CD4-positive, alpha-beta T cell (primary cell): ENCODE measurements at regions not wholly inside any gene's neighbourhood (a gene's known extent, or its start where the extent isn't known, plus 50 kb on each side); places are given as distances from the start of the nearest gene placed in this dataset.

Experiments used
- ATAC-seq: fragments of 200-7000 bp; cut with Tn5 transposase; one replicate; pipeline ENCODE4 v1.10.0; 2022; ENCODE audit warnings: mild to moderate bottlenecking; ENCODE audit not compliant: poor library complexity
- CTCF ChIA-PET: fragments of 350-600 bp; sonication (Branson Sonifier 250); formaldehyde crosslinking; loops from one replicate; lab custom pipeline; 2021; ENCODE audit warnings: antibody characterized with exemption, inconsistent platforms; lab: Charles Lee
- POLR2A ChIA-PET: fragments of 350-600 bp; sonication (Branson Sonifier 250); formaldehyde crosslinking; loops from one replicate; lab custom pipeline; 2021; ENCODE audit warnings: antibody characterized with exemption, inconsistent platforms; lab: Charles Lee
- DNase-seq, 14 experiments: peaks; one replicate each; pipeline ENCODE4 v3.0.0-alpha.2; 2013 to 2020; ENCODE audit warnings: mixed read lengths in 2 of 14
- H3K27ac ChIP-seq, 2 donors: one replicate each; pipeline versions ENCODE4 v1.5.1 to v1.7.0; 2013; ENCODE audit warnings: low read length in 2 of 2, low read depth in 1 of 2, mild to moderate bottlenecking in 1 of 2
- H3K27me3 ChIP-seq, 2 experiments: 1 replicate in 1 of 2; 2 replicates in 1 of 2; pipeline versions ENCODE4 v1.6.1 to v1.7.0; 2013; ENCODE audit warnings: low read length in 2 of 2, control low read depth in 1 of 2, mild to moderate bottlenecking in 1 of 2, moderate library complexity in 1 of 2; ENCODE audit not compliant: insufficient read depth in 2 of 2, control insufficient read depth in 1 of 2
- H3K36me3 ChIP-seq: one replicate; pipeline ENCODE4 v1.6.1; 2013; ENCODE audit warnings: low read length, control low read depth; ENCODE audit not compliant: insufficient read depth
- H3K4me1 ChIP-seq: one replicate; pipeline ENCODE4 v1.6.1; 2013; ENCODE audit warnings: low read length, control low read depth; ENCODE audit not compliant: insufficient read depth
- H3K4me3 ChIP-seq: one replicate; pipeline ENCODE4 v1.5.1; 2013; ENCODE audit warnings: mild to moderate bottlenecking, low read length, moderate library complexity
- H3K9me3 ChIP-seq, 2 experiments: 1 replicate in 1 of 2; 2 replicates in 1 of 2; pipeline versions ENCODE4 v1.6.1 to v1.7.0; 2013; ENCODE audit warnings: low read length in 2 of 2, mild to moderate bottlenecking in 2 of 2, control low read depth in 1 of 2, moderate library complexity in 1 of 2; ENCODE audit not compliant: control insufficient read depth in 1 of 2, insufficient read depth in 1 of 2
- H3K27ac Mint-ChIP-seq: one replicate; pipeline ENCODE4 v1.8.0; 2020; ENCODE audit warnings: mixed read lengths
- H3K27me3 Mint-ChIP-seq: one replicate; pipeline ENCODE4 v1.8.0; 2021; ENCODE audit warnings: mixed read lengths
- H3K36me3 Mint-ChIP-seq: one replicate; pipeline ENCODE4 v1.8.0; 2021; ENCODE audit warnings: low read depth, mixed read lengths
- H3K4me1 Mint-ChIP-seq: one replicate; pipeline ENCODE4 v1.8.0; 2021; ENCODE audit warnings: low read depth, mixed read lengths
- H3K4me3 Mint-ChIP-seq: one replicate; pipeline ENCODE4 v1.8.0; 2020; ENCODE audit warnings: mild to moderate bottlenecking, mixed read lengths
- H3K9me3 Mint-ChIP-seq: one replicate; pipeline ENCODE4 v1.8.0; 2020; ENCODE audit warnings: mixed read lengths
- CTCF ChIP-seq: fragments of 200-600 bp; IDR thresholded peaks from one replicate; pipeline ENCODE4 v1.8.0; 2022; ENCODE audit warnings: antibody characterized with exemption, mild to moderate bottlenecking
- intact Hi-C, 2 experiments: fragments of 100-400 bp; cut with DNase I in 1 of 2; cut with micrococcal nuclease in 1 of 2; formaldehyde crosslinking; loops; one replicate each; pipeline versions ENCODE4 v1.15.1 to v1.9.0; 2023 to 2025; cut with DNase I, micrococcal nuclease

- Mint-ChIP-seq H3K4me1 (no peaks in the 10 kb centered on the region), H3K36me3 (no peaks in the 10 kb centered on the region), H3K27ac (no peak overlapping the region), H3K4me3 (peak overlapping the region; percentile 32), H3K27me3 (no peaks in the 10 kb centered on the region), H3K9me3 (peaks cover 7% of the 10 kb centered on the region)
- intact Hi-C loops, result no loop called here
- Histone ChIP-seq H3K27me3 (no peaks in the 10 kb centered on the region), H3K27ac (no peak overlapping the region), H3K4me3 (no peak overlapping the region), H3K4me1 (no peaks in the 10 kb centered on the region), H3K9me3 (no peaks in the 10 kb centered on the region), H3K36me3 (no peaks in the 10 kb centered on the region)
- DNase-seq (peak in 1 of 14 experiments; percentile 3), ATAC-seq (peak; percentile 37)
- ChIA-PET CTCF (no interaction called here), POLR2A (no interaction called here)
- TF ChIP-seq CTCF, result no peak
These were observed 434.1 kb downstream of the OCA2 start for GRCh38 chr15:27665002-27665401.

- DNase-seq (no peak), ATAC-seq (no peak)
- no peaks in the 10 kb centered on the region for H3K36me3 Mint-ChIP-seq
- ChIA-PET POLR2A (no interaction called here), CTCF (no interaction called here)
- H3K27me3 ChIP-seq, result no peaks in the 10 kb centered on the region
- no peaks in the 10 kb centered on the region for H3K4me1 Mint-ChIP-seq
- H3K27ac Mint-ChIP-seq, result no peak overlapping the region
- H3K9me3 Mint-ChIP-seq, result peaks cover 7% of the 10 kb centered on the region
- no peak overlapping the region for H3K4me3 ChIP-seq
- no peaks in the 10 kb centered on the region for H3K4me1 ChIP-seq
- H3K36me3 ChIP-seq, result no peaks in the 10 kb centered on the region
- no peak overlapping the region for H3K27ac ChIP-seq
- no peak for TF ChIP-seq CTCF
- no peaks in the 10 kb centered on the region for H3K9me3 ChIP-seq
- intact Hi-C loops, result no loop called here
- no peaks in the 10 kb centered on the region for H3K27me3 Mint-ChIP-seq
- no peak overlapping the region for H3K4me3 Mint-ChIP-seq
These were observed 436.2 kb downstream of the OCA2 start for GRCh38 chr15:27662892-27663291.

GRCh38 chr15:27660676-27661075 lies 438.4 kb downstream of the OCA2 start:
- POLR2A ChIA-PET, result no interaction called here
- Mint-ChIP-seq H3K4me3 (no peak overlapping the region), H3K27ac (no peak overlapping the region), H3K27me3 (no peaks in the 10 kb centered on the region), H3K4me1 (no peaks in the 10 kb centered on the region), H3K36me3 (no peaks in the 10 kb centered on the region), H3K9me3 (peaks cover 4% of the 10 kb centered on the region)
- no peak for TF ChIP-seq CTCF
- ATAC-seq (no peak), DNase-seq (no peak)
- Histone ChIP-seq H3K4me1 (no peaks in the 10 kb centered on the region), H3K27me3 (no peaks in the 10 kb centered on the region), H3K27ac (no peak overlapping the region), H3K36me3 (no peaks in the 10 kb centered on the region), H3K4me3 (no peak overlapping the region), H3K9me3 (peaks cover 6 to 8% of the 10 kb centered on the region in 2 experiments)
- intact Hi-C loops, result no loop called here
- CTCF ChIA-PET, result no interaction called here
